ENCODE measurements at regions not wholly inside any gene's neighbourhood (a gene's known extent, or its start where the extent isn't known, plus 50 kb on each side); places are given as distances from the start of the nearest gene placed in this dataset.
"Not testable (repeated sequence)": the region's sequence is repeated elsewhere in the genome, so short reads cannot be mapped to it uniquely, and the experiment has no call there.

DNA sequence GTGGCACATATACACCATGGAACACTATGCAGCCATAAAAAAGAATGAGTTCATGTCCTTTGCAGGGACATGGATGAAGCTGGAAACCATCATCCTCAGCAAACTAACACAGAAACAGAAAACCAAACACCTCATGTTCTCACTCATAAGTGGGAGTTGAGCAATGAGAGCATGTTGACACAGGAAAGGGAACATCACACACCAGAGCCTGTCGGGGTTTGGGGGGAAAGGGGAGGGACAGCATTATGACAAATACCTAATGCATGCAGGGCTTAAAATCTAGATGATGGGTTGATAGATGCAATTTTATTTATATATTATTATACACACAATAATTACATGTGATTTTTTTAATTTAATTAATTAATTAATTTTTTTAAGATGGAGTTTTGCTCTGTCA lies 72.8 kb upstream of the WARS2 start:
- TF ChIP-seq, protein P1, sequence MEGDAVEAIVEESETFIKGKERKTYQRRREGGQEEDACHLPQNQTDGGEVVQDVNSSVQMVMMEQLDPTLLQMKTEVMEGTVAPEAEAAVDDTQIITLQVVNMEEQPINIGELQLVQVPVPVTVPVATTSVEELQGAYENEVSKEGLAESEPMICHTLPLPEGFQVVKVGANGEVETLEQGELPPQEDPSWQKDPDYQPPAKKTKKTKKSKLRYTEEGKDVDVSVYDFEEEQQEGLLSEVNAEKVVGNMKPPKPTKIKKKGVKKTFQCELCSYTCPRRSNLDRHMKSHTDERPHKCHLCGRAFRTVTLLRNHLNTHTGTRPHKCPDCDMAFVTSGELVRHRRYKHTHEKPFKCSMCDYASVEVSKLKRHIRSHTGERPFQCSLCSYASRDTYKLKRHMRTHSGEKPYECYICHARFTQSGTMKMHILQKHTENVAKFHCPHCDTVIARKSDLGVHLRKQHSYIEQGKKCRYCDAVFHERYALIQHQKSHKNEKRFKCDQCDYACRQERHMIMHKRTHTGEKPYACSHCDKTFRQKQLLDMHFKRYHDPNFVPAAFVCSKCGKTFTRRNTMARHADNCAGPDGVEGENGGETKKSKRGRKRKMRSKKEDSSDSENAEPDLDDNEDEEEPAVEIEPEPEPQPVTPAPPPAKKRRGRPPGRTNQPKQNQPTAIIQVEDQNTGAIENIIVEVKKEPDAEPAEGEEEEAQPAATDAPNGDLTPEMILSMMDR (optimal IDR thresholded peaks at IDR 0.05 in 1 of 3, IDR thresholded peaks at IDR 0.05 in 1 of 3, conservative IDR thresholded peaks at IDR 0.05 in 1 of 3; ENCODE audit: extremely low read depth in 1 of 3, insufficient read depth in 2 of 3, low read length in 3 of 3), result not testable (repeated sequence)
- TF ChIP-seq EZH2 (IDR thresholded peaks at IDR 0.05; ENCODE audit: low read length), result not testable (repeated sequence)
